Liver (tissue), 3 donors: ENCODE measurements at regions not wholly inside any gene's neighbourhood (a gene's known extent, or its start where the extent isn't known, plus 50 kb on each side); places are given as distances from the start of the nearest gene placed in this dataset.

Source experiments
- EGR1 ChIP-seq, 2 donors: IDR thresholded peaks; 2 replicates each; pipeline ENCODE4 v1.6.1; 2016 to 2018; ENCODE audit warnings: antibody characterized with exemption in 2 of 2, low read depth in 2 of 2
- GABPA ChIP-seq, 2 donors: IDR thresholded peaks in 1 of 2; conservative IDR thresholded peaks in 1 of 2; 2 replicates each; pipeline ENCODE4 v1.6.1; 2016; ENCODE audit warnings: antibody characterized with exemption in 2 of 2, mild to moderate bottlenecking in 1 of 2, moderate library complexity in 1 of 2
- HNF4A ChIP-seq, 2 donors: conservative IDR thresholded peaks; 2 replicates each; pipeline ENCODE4 v1.6.1; 2016; ENCODE audit warnings: antibody characterized with exemption in 2 of 2, mild to moderate bottlenecking in 2 of 2
- JUND ChIP-seq, 2 donors: IDR thresholded peaks; 2 replicates each; pipeline ENCODE4 v1.6.1; 2016; ENCODE audit warnings: antibody characterized with exemption in 2 of 2
- RAD21 ChIP-seq, 2 donors: IDR thresholded peaks; 2 replicates each; pipeline ENCODE4 v1.6.1; 2016; ENCODE audit warnings: antibody characterized with exemption in 2 of 2, mild to moderate bottlenecking in 2 of 2
- TAF1 ChIP-seq: conservative IDR thresholded peaks from 2 replicates; pipeline ENCODE4 v1.6.1; 2016; ENCODE audit warnings: antibody characterized with exemption, mild to moderate bottlenecking
- YY1 ChIP-seq: IDR thresholded peaks from 2 replicates; pipeline ENCODE4 v1.6.1; 2016; ENCODE audit warnings: antibody characterized with exemption, mild to moderate bottlenecking
- TF ChIP-seq, protein P1 (sequence below): fragments of 150-350 bp; IDR thresholded peaks from 2 replicates; pipeline ENCODE4 v1.5.1; 2017; ENCODE audit warnings: improper control_type of control experiment, low read depth, low read length; ENCODE audit not compliant: missing input control
- TF ChIP-seq, protein P2 (sequence below): IDR thresholded peaks from 2 replicates; pipeline ENCODE4 v1.6.1; 2016; ENCODE audit warnings: antibody characterized with exemption
- TF ChIP-seq, protein P3 (sequence below): IDR thresholded peaks from 2 replicates; pipeline ENCODE4 v1.6.1; 2016; ENCODE audit warnings: antibody characterized with exemption, mild to moderate bottlenecking
- donor health status: healthy.
- donor health status: healthy.

DNA sequence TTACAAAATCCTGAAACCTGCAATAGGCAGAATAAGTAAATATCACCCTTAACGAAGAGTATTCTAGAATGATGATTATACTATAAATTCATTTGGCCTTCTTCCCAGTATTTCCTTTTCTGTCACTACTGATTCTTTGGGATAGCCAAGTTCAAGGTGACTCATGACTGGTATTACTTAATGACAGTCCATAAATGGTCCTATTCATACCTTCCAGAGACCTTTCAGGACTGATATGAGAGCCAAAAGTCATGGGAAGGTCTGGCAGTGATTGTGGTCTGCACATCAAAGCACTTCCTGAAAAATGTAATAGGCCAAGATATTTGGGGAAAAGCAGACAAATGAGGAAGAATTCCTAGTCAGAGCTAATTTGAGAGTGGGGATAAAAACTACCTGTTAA lies 239.6 kb upstream of the FAM47A start:
- no peak for TF ChIP-seq HNF4A (conservative IDR thresholded peaks at IDR 0.05)
- TF ChIP-seq, protein P1, sequence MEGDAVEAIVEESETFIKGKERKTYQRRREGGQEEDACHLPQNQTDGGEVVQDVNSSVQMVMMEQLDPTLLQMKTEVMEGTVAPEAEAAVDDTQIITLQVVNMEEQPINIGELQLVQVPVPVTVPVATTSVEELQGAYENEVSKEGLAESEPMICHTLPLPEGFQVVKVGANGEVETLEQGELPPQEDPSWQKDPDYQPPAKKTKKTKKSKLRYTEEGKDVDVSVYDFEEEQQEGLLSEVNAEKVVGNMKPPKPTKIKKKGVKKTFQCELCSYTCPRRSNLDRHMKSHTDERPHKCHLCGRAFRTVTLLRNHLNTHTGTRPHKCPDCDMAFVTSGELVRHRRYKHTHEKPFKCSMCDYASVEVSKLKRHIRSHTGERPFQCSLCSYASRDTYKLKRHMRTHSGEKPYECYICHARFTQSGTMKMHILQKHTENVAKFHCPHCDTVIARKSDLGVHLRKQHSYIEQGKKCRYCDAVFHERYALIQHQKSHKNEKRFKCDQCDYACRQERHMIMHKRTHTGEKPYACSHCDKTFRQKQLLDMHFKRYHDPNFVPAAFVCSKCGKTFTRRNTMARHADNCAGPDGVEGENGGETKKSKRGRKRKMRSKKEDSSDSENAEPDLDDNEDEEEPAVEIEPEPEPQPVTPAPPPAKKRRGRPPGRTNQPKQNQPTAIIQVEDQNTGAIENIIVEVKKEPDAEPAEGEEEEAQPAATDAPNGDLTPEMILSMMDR: no peak
- no peak for TF ChIP-seq TAF1
- no peak for TF ChIP-seq YY1
- no peak for TF ChIP-seq GABPA (IDR thresholded peaks at IDR 0.05 in 1 of 2, conservative IDR thresholded peaks at IDR 0.05 in 1 of 2)
- no peak for TF ChIP-seq JUND (IDR thresholded peaks at IDR 0.05)
- no peak for TF ChIP-seq RAD21 (IDR thresholded peaks at IDR 0.05)
- TF ChIP-seq, protein P2, sequence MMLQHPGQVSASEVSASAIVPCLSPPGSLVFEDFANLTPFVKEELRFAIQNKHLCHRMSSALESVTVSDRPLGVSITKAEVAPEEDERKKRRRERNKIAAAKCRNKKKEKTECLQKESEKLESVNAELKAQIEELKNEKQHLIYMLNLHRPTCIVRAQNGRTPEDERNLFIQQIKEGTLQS: no peak
- TF ChIP-seq EGR1 (IDR thresholded peaks at IDR 0.05; ENCODE audit: low read depth in 2 of 2): no peak
- TF ChIP-seq, protein P3, sequence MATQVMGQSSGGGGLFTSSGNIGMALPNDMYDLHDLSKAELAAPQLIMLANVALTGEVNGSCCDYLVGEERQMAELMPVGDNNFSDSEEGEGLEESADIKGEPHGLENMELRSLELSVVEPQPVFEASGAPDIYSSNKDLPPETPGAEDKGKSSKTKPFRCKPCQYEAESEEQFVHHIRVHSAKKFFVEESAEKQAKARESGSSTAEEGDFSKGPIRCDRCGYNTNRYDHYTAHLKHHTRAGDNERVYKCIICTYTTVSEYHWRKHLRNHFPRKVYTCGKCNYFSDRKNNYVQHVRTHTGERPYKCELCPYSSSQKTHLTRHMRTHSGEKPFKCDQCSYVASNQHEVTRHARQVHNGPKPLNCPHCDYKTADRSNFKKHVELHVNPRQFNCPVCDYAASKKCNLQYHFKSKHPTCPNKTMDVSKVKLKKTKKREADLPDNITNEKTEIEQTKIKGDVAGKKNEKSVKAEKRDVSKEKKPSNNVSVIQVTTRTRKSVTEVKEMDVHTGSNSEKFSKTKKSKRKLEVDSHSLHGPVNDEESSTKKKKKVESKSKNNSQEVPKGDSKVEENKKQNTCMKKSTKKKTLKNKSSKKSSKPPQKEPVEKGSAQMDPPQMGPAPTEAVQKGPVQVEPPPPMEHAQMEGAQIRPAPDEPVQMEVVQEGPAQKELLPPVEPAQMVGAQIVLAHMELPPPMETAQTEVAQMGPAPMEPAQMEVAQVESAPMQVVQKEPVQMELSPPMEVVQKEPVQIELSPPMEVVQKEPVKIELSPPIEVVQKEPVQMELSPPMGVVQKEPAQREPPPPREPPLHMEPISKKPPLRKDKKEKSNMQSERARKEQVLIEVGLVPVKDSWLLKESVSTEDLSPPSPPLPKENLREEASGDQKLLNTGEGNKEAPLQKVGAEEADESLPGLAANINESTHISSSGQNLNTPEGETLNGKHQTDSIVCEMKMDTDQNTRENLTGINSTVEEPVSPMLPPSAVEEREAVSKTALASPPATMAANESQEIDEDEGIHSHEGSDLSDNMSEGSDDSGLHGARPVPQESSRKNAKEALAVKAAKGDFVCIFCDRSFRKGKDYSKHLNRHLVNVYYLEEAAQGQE: no peak
